Esophagus squamous epithelium (tissue), 4 donors: ENCODE measurements at regions not wholly inside any gene's neighbourhood (a gene's known extent, or its start where the extent isn't known, plus 50 kb on each side); places are given as distances from the start of the nearest gene placed in this dataset.

Source experiments
- CTCF ChIP-seq, 6 experiments: fragments of 450-650 bp in 4 of 6; fragments of 200-600 bp in 2 of 6; sonication (generic) in 2 of 6; IDR thresholded peaks; one replicate each; pipeline ENCODE4 v1.5.1; 2016 to 2019; ENCODE audit warnings: antibody characterized with exemption in 6 of 6, mild to moderate bottlenecking in 4 of 6, moderate library complexity in 4 of 6
- POLR2A ChIP-seq, 4 donors: fragments of 450-650 bp; IDR thresholded peaks; one replicate each; pipeline ENCODE4 v1.6.1; 2017; ENCODE audit warnings: antibody characterized with exemption in 4 of 4, mild to moderate bottlenecking in 4 of 4, moderate library complexity in 3 of 4

GRCh38 chr12:118637767-118638370 is 261.5 kb downstream of the SUDS3 start:
- TF ChIP-seq POLR2A (IDR thresholded peaks at IDR 0.05): no peak
- no peak for TF ChIP-seq CTCF (IDR thresholded peaks at IDR 0.05)
